Esophagus squamous epithelium (tissue), 4 donors: ENCODE measurements at regions not wholly inside any gene's neighbourhood (a gene's known extent, or its start where the extent isn't known, plus 50 kb on each side); places are given as distances from the start of the nearest gene placed in this dataset.

Experiments
- CTCF ChIP-seq, 6 experiments: fragments of 450-650 bp in 4 of 6; fragments of 200-600 bp in 2 of 6; sonication (generic) in 2 of 6; IDR thresholded peaks; one replicate each; pipeline ENCODE4 v1.5.1; 2016 to 2019; ENCODE audit warnings: antibody characterized with exemption in 6 of 6, mild to moderate bottlenecking in 4 of 6, moderate library complexity in 4 of 6
- POLR2A ChIP-seq, 4 donors: fragments of 450-650 bp; IDR thresholded peaks; one replicate each; pipeline ENCODE4 v1.6.1; 2017; ENCODE audit warnings: antibody characterized with exemption in 4 of 4, mild to moderate bottlenecking in 4 of 4, moderate library complexity in 3 of 4

- TF ChIP-seq CTCF (IDR thresholded peaks at IDR 0.05) (no peak), POLR2A (IDR thresholded peaks at IDR 0.05) (no peak)
Observed at GRCh38 chr12:111093428-111094142, 173.2 kb upstream of the MYL2 start.
